CD4-positive, alpha-beta T cell treated with Interleukin-4 for 1 hour (primary cell): ENCODE measurements at regions not wholly inside any gene's neighbourhood (a gene's known extent, or its start where the extent isn't known, plus 50 kb on each side); places are given as distances from the start of the nearest gene placed in this dataset.
A peak's percentile ranks its signal among the peaks of the same experiment; 100 is the strongest.

ENCODE experiments used
- DNase-seq, 2 donors: peaks; one replicate each; pipeline ENCODE4 v3.0.0-alpha.2; 2020 to 2022

GRCh38 chr6:87935196-87935595 is 112.4 kb upstream of the SPACA1 start:
- no peak for DNase-seq

DNA sequence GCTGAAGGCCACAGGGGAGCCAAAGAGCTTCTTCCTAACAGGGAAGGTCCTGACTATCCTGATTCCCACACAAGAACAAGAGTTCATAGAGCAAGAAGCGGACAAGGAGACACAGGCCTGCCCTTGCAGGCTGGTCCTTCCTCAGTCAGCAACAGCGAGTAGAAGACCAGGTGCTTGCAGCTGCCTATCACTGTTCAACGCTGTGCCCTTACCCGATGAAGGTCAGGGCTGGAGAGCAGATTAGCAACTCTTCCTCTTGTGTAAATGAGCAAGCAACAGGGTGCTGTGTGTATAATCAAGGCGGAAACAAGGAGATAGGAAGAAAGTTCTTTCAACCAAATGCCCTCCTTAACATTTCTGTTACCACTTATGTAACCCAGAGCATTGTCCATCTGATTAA is 115.3 kb upstream of the SPACA1 start:
- DNase-seq, result no peak

GRCh38 chr6:87929843-87930288 is 117.8 kb upstream of the SPACA1 start:
- DNase-seq, result peak; percentile 61 to 72

GRCh38 chr6:87926687-87927086 is 121.0 kb upstream of the SPACA1 start:
- no peak for DNase-seq

DNA sequence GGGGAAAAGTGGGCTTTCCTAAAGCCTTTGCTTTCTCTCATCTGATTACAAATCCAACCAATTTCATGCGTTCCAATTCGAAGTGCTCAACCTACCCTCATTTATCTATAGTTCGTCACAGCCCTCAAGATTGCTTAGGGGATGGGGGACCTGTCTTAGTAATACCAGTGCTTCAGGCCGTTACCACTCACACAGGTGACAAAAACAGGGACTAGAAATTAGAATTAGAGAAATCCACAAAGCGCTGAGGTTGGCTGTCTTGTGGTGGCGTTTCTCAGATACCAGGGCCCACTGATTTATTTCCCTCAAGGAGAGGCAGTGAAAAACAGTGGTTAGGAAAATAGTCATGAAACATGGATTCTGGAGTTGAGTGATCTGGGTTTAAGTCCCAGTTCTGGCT is 121.6 kb upstream of the SPACA1 start:
- no peak for DNase-seq

DNA sequence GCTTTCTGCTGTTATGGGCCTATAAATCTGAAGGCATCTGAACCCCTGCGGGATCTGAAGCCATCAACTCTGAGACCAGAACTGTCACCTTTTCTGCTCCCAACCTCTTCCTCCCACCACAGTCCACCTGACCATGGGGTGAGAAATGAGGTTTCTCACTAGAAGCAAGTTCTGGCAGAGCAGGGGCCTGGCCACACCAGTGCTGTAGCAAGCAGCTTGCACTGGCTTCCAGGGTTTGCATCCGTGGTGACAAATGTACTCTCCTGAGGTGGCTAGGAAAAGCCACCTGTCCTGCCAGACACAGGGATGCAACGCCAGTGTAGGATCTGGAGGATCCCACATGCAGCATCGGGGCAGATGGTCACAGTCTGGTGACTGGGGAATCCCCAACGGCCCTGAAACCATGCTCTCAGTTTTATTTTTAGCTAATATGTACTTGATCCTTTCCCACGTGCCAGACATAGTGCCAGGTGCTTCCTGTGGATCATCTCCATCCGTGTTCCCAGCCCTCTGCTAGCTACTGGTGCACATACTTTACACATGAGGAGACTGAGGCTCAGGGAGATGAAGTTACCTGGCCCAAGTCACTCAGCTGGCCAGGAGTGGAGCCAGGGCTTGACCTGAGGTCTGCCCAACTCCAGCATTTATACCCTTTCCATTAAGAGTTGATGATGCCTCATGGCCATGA is 122.1 kb upstream of the SPACA1 start:
- DNase-seq, result peak; percentile 22 to 65

DNA sequence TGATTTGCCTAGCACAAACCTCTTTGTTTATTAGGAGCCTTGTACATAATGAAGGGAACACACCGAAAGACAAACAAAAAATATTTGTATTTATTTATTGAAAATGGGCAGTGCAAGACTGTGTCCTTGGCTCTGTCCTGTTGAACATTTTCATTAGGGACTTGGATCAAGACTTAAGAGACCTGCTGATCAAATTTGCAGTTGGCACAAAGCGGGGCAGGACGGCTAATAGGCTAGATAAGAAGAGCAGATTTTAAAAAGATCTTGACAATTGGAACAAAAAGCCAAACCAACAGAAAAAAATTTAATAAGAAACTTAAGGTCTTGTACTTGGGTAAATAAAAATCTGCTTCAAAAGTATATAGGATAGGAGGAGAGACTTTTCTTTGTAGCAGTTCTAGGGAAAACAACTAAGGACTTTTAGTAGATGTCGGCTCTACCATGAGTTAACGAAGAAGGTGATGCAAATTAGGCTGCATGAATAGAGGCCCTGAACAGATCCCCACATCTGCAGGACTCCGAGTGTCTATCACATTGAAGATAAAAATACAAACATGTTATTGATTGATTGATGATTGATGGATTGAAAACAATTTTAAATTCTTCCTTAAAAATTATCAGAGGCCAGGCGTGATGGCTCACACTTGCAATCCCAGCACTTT is 124.1 kb upstream of the SPACA1 start:
- DNase-seq, result no peak

GRCh38 chr6:87922947-87923330 is 124.7 kb upstream of the SPACA1 start:
- DNase-seq, result peak; percentile 6 to 62

- DNase-seq, result no peak
These were observed 125.3 kb upstream of the SPACA1 start for GRCh38 chr6:87922196-87922946.

- no peak for DNase-seq
These were observed 126.6 kb upstream of the SPACA1 start for GRCh38 chr6:87921034-87921433.

DNA sequence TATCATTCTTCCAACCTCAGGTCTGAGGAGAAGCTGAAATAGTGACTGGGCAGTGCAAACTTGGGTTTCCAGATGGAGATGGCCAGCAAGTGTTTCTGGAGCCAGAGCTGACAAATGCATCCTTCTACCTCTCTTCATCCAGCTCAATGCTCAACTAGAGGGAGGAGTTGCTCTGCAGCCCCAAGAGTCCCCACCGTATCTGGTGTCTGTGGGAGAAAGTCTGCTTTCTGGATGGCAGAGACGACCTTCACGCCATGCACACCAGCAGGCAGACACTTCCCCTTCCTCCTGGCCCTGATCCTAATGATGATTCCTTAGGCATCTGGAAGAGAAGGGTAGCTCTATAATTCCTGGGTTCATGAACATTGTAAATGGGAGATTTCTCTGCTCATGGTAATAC is 127.4 kb upstream of the SPACA1 start:
- no peak for DNase-seq

DNA sequence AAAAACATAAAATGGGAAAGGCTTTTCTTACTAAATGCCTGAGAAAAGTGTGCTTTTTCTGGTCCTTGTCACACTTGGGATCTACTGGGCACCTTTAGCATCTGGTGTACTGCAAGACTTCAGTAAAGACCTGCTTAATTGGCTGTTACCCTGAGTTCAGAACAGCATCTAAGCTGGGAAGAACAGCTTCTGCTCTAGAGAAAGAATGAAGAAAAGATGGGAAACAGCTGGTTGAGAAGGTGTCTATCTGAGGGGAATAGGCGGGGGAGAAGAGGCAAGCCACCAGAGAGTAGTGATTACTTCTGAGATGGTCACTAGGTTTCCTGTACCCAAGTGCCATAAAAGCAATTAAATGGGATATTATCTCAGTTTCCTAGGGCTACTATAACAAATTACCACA is 128.2 kb upstream of the SPACA1 start:
- DNase-seq, result no peak

- DNase-seq, result no peak
These were observed 128.6 kb upstream of the SPACA1 start for GRCh38 chr6:87919001-87919400.

GRCh38 chr6:87918461-87918941 is 129.1 kb upstream of the SPACA1 start:
- DNase-seq, result no peak

- no peak for DNase-seq
These were observed 129.8 kb upstream of the SPACA1 start for GRCh38 chr6:87917886-87918285.

- DNase-seq, result no peak
These were observed 131.2 kb upstream of the SPACA1 start for GRCh38 chr6:87916446-87916845.

- no peak for DNase-seq
These were observed 132.8 kb upstream of the SPACA1 start for GRCh38 chr6:87914637-87915395.

DNA sequence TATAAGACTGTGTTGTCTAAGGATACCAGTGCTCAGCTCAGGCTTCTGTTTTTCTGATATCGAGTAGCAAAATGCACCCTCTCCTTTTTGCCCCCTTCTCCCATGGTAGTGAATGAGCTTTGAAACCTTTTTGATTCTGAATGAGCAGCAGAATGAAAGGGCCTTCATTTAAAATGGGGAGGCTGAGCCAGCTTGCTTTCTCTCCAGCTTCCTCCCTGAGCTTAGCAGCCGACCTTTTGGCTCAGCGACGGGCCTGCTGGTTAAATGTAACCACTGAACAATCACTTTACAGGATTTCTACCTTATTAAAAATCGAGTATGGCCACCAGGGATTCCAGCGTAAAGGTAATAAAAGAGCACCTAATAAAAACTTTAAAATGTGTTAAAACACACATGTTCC is 133.7 kb upstream of the SPACA1 start:
- no peak for DNase-seq

DNA sequence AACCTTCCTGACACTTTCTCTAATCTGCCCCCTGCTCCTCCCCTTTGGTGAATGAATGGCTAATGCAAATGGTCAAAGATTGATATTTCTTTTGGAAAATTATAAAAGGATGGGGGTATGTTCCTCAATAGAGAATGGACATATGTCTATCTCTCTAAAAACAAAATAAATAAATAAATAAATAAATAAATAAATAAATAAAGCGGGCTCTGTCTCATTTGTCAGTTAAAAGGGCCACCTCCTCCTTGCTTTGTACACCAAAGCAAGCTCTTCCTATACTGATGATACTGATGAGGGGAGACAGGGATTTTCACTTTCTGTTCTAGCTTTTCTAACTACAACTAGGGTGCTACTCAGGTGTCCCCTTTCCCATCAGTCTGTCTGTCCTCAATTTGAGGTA is 135.5 kb upstream of the SPACA1 start:
- no peak for DNase-seq

- DNase-seq, result no peak
These were observed 137.8 kb upstream of the SPACA1 start for GRCh38 chr6:87909849-87910248.

DNA sequence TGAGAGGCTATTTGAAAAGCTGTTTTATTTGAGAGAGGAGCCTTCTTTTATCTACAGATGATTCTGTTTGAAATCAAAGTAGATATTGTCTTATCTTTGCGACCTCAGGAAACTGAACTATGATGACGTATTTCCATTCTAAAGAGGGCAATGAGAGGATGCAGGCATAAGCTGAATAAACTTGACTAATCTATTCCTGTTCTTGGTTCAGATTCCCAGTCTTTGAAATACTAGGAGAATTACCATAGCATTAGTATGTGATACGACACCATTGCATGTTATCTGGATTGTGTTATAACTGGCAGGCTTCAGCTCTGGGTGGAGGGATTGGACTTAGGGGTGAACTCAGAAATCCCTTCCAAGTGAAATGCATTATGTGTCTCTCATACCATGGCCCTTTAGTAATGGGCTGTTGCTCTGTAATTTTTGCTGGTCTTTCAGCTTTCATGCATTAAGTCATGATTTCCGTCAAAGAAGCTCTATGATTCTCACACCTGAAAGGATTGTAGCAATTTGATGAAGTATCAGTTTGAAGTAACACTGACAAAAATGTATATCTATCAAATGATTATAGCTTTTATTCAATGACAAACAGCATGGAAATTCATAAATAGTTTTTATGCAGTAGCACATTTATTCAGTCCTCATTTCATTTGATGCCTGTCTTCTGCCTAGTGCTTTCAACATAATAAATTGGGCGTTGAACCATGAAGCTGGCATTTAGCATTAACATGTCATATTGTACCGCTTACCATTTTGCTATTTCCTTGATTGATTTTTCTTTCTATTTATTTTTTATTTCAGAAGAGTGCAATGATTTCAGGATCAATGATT is 138.4 kb upstream of the SPACA1 start:
- DNase-seq, result no peak

GRCh38 chr6:87907521-87907920 is 140.1 kb upstream of the SPACA1 start:
- peak in 1 of 2 donors; percentile 40 for DNase-seq
